PC-3 (cell line): ENCODE measurements at regions not wholly inside any gene's neighbourhood (a gene's known extent, or its start where the extent isn't known, plus 50 kb on each side); places are given as distances from the start of the nearest gene placed in this dataset.

Experiments used
- ATAC-seq: fragments of 200-7000 bp; cut with Tn5 transposase; 2 replicates; pipeline ENCODE4 v1.9.1; 2020; ENCODE audit warnings: mild to moderate bottlenecking, moderate library complexity
- BruUV-seq: library from RNA; stranded (reverse); fragments of 400-500 nt; replicated peaks from 2 replicates; lab custom pipeline; 2021; lab: Mats Ljungman, UMichigan
- CTCF ChIA-PET: fragments of 300-600 bp; sonication (Branson Sonifier 250); formaldehyde crosslinking; loops from one replicate; lab custom pipeline; 2022; ENCODE audit warnings: antibody characterized with exemption; lab: Charles Lee
- POLR2A ChIA-PET: fragments of 300-600 bp; sonication (Branson Sonifier 250); formaldehyde crosslinking; loops from one replicate; lab custom pipeline; 2022; ENCODE audit warnings: antibody characterized with exemption; ENCODE audit not compliant: unreplicated experiment; lab: Charles Lee
- DNase-seq: peaks from one replicate; pipeline ENCODE4 v3.0.0-alpha.2; 2015
- H2AFZ ChIP-seq: fragments of 300-600 bp; sonication (generic); 2 replicates; pipeline ENCODE4 v1.6.0; 2016; ENCODE audit warnings: antibody characterized with exemption, low read length
- H3F3A ChIP-seq: fragments of 300-600 bp; sonication (generic); one replicate; pipeline ENCODE4 v1.6.0; 2017; ENCODE audit warnings: antibody characterized with exemption, low read length, control low read depth, mild to moderate bottlenecking; ENCODE audit not compliant: unreplicated experiment
- H3K27ac ChIP-seq: fragments of 300-600 bp; sonication (generic); 2 replicates; pipeline ENCODE4 v1.5.1; 2016; ENCODE audit warnings: mild to moderate bottlenecking, low read length
- H3K27me3 ChIP-seq: fragments of 300-600 bp; sonication (generic); 2 replicates; pipeline ENCODE4 v1.6.1; 2016; ENCODE audit warnings: low read length, mixed read lengths
- H3K36me3 ChIP-seq: fragments of 300-600 bp; sonication (generic); 2 replicates; pipeline ENCODE4 v1.6.1; 2016; ENCODE audit warnings: low read depth, mixed run types, low read length, mixed read lengths
- H3K4me1 ChIP-seq: fragments of 300-600 bp; sonication (generic); 2 replicates; pipeline ENCODE4 v1.5.1; 2016; ENCODE audit warnings: low read length; ENCODE audit not compliant: insufficient read depth
- H3K4me2 ChIP-seq: fragments of 300-600 bp; sonication (generic); 2 replicates; pipeline ENCODE4 v1.6.0; 2016; ENCODE audit warnings: low read length
- H3K4me3 ChIP-seq: fragments of 300-600 bp; sonication (generic); 2 replicates; pipeline ENCODE4 v1.5.1; 2016; ENCODE audit warnings: mild to moderate bottlenecking, low read length, mixed read lengths
- H3K79me2 ChIP-seq: fragments of 300-600 bp; sonication (generic); 2 replicates; pipeline ENCODE4 v1.6.1; 2017; ENCODE audit warnings: low read length, mixed read lengths
- H3K9ac ChIP-seq: fragments of 300-600 bp; sonication (generic); 2 replicates; pipeline ENCODE4 v1.6.0; 2016; ENCODE audit warnings: mild to moderate bottlenecking, low read length
- H3K9me2 ChIP-seq: fragments of 300-600 bp; sonication (generic); replicated peaks from 2 replicates; pipeline ENCODE4 v1.6.1; 2016; ENCODE audit warnings: mixed run types, low read length, mixed read lengths
- H3K9me3 ChIP-seq: fragments of 300-600 bp; sonication (generic); 2 replicates; pipeline ENCODE4 v1.6.1; 2016; ENCODE audit warnings: low read length, mixed read lengths
- H4K20me1 ChIP-seq: fragments of 300-600 bp; sonication (generic); 2 replicates; pipeline ENCODE4 v1.6.1; 2016; ENCODE audit warnings: low read length, mixed read lengths
- EZH2 ChIP-seq: fragments of 300-600 bp; sonication (generic); IDR thresholded peaks from one replicate; pipeline ENCODE4 v1.6.1; 2017; ENCODE audit warnings: antibody characterized with exemption, mild to moderate bottlenecking, low read length; ENCODE audit not compliant: unreplicated experiment
- EZH2phosphoT487 ChIP-seq: fragments of 300-600 bp; sonication (generic); IDR thresholded peaks from 2 replicates; pipeline ENCODE4 v1.6.1; 2018; ENCODE audit warnings: mild to moderate bottlenecking, antibody characterized with exemption, low read length, borderline replicate concordance
- intact Hi-C: fragments of 100-400 bp; cut with micrococcal nuclease; formaldehyde crosslinking; loops from 2 replicates; pipeline ENCODE4 v1.9.0; 2023
- TF ChIP-seq, protein P1 (sequence below): fragments of 300-600 bp; sonication (generic); conservative IDR thresholded peaks from 2 replicates; pipeline ENCODE4 v1.5.1; 2017; ENCODE audit warnings: antibody characterized with exemption, low read depth, mild to moderate bottlenecking, low read length

DNA sequence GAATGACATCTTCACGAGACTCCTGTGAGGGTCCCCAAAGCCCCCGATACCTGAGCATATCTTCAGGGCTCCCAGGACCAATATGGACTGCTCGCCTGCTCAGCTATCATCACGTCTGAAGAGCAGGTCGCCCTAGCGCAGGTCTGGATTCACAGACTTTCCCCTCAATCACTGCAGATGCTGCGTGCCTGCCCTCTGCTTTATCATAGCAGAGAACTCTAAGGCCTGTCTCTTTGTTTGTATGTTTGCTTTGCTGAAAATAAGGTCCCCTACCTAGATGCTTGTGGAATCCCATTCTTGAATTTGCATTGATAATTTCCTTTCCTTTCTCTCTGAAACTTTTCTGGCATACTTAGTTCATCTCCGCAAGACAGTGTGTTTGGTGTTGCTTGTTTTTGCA lies 140.3 kb upstream of the NSMCE3 start:
- peaks cover 36% of the 10 kb centered on the region for H3K27me3 ChIP-seq
- H3K36me3 ChIP-seq = no peaks in the 10 kb centered on the region
- H3K4me1 ChIP-seq = no peaks in the 10 kb centered on the region
- no peak for DNase-seq
- intact Hi-C loops = no loop called here
- no peaks in the 10 kb centered on the region for H4K20me1 ChIP-seq
- H3K4me3 ChIP-seq = no peak overlapping the region
- H3K9me3 ChIP-seq = no peaks in the 10 kb centered on the region
- H3F3A ChIP-seq = no peaks in the 10 kb centered on the region
- TF ChIP-seq, protein P1, sequence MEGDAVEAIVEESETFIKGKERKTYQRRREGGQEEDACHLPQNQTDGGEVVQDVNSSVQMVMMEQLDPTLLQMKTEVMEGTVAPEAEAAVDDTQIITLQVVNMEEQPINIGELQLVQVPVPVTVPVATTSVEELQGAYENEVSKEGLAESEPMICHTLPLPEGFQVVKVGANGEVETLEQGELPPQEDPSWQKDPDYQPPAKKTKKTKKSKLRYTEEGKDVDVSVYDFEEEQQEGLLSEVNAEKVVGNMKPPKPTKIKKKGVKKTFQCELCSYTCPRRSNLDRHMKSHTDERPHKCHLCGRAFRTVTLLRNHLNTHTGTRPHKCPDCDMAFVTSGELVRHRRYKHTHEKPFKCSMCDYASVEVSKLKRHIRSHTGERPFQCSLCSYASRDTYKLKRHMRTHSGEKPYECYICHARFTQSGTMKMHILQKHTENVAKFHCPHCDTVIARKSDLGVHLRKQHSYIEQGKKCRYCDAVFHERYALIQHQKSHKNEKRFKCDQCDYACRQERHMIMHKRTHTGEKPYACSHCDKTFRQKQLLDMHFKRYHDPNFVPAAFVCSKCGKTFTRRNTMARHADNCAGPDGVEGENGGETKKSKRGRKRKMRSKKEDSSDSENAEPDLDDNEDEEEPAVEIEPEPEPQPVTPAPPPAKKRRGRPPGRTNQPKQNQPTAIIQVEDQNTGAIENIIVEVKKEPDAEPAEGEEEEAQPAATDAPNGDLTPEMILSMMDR = no peak
- TF ChIP-seq EZH2 (no peak), EZH2phosphoT487 (no peak)
- no peak overlapping the region for H3K9ac ChIP-seq
- no peaks in the 10 kb centered on the region for H3K9me2 ChIP-seq
- POLR2A ChIA-PET = no interaction called here
- no peak overlapping the region for H2AFZ ChIP-seq
- no peaks in the 10 kb centered on the region for H3K79me2 ChIP-seq
- CTCF ChIA-PET = no interaction called here
- no peak overlapping the region for H3K27ac ChIP-seq
- ATAC-seq = no peak
- BruUV-seq = no TSS peak
- H3K4me2 ChIP-seq = no peak overlapping the region

DNA sequence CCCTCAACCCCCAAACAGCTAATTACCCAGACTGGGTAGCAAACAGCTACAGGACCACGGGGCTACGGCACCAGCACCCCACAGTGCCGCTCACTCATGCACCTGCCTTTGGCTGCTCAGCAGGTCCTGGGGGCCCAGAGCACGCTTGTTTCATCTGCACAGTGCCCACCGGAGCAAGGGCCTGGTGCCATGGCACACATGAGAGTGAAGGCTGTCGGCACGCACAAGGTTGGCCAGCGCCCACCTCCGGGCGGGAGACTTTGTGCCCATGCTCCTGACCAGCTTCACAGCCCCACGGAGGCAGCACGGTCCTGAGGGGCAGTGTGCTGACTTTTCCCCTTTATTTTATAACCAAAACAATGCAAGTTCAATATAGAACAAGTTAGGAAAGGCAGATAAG lies 135.9 kb upstream of the NSMCE3 start:
- H3K4me1 ChIP-seq = no peaks in the 10 kb centered on the region
- H3K36me3 ChIP-seq = no peaks in the 10 kb centered on the region
- POLR2A ChIA-PET = no interaction called here
- no peaks in the 10 kb centered on the region for H3K79me2 ChIP-seq
- no peak overlapping the region for H3K4me2 ChIP-seq
- H3F3A ChIP-seq = no peaks in the 10 kb centered on the region
- H3K9ac ChIP-seq = no peak overlapping the region
- CTCF ChIA-PET = no interaction called here
- no TSS peak for BruUV-seq
- H2AFZ ChIP-seq = no peak overlapping the region
- H3K27me3 ChIP-seq = peaks cover 45% of the 10 kb centered on the region
- H3K27ac ChIP-seq = no peak overlapping the region
- no peak overlapping the region for H3K4me3 ChIP-seq
- TF ChIP-seq EZH2 (no peak), EZH2phosphoT487 (no peak)
- TF ChIP-seq, protein P1 = no peak
- H3K9me3 ChIP-seq = no peaks in the 10 kb centered on the region
- no peaks in the 10 kb centered on the region for H3K9me2 ChIP-seq
- H4K20me1 ChIP-seq = no peaks in the 10 kb centered on the region
- intact Hi-C loops = no loop called here
- ATAC-seq (no peak), DNase-seq (no peak)

DNA sequence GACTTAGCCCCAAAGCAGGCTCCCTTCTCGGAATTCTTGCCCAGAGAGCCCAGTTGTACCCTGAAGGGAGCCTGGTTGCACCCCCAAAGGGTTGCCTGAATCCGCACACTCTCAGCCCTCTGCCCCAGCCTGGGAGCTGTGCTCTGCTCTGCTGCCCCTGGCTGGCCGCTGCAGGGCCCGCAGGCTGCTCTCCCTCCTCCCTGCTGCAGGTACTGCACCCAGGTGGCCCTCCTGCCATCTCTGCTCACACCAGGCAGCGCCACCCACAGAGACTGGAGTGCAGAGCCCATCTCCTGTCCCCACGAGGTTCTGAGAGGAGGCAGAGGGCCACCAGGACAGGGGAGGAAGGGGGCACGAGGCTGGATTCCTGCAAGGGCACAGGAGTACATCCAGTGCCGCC lies 134.2 kb upstream of the NSMCE3 start:
- Histone ChIP-seq H3F3A (no peaks in the 10 kb centered on the region), H3K9ac (no peak overlapping the region), H3K9me2 (no peaks in the 10 kb centered on the region), H3K79me2 (no peaks in the 10 kb centered on the region), H2AFZ (no peak overlapping the region), H3K4me2 (no peak overlapping the region), H4K20me1 (no peaks in the 10 kb centered on the region), H3K9me3 (no peaks in the 10 kb centered on the region), H3K36me3 (no peaks in the 10 kb centered on the region), H3K27ac (no peak overlapping the region), H3K4me3 (no peak overlapping the region), H3K27me3 (peaks cover 46% of the 10 kb centered on the region), H3K4me1 (no peaks in the 10 kb centered on the region)
- ChIA-PET POLR2A (no interaction called here), CTCF (no interaction called here)
- intact Hi-C loops = no loop called here
- TF ChIP-seq, protein P1 = peak; percentile 56
- TF ChIP-seq EZH2phosphoT487 = no peak
- DNase-seq (peak; percentile 45), ATAC-seq (peak; percentile 68)
- no TSS peak for BruUV-seq
